HG02798 (cell line): ENCODE measurements at regions not wholly inside any gene's neighbourhood (a gene's known extent, or its start where the extent isn't known, plus 50 kb on each side); places are given as distances from the start of the nearest gene placed in this dataset.
A peak's percentile ranks its signal among the peaks of the same experiment; 100 is the strongest.

Experiments
- ATAC-seq: cut with Tn5 transposase; IDR thresholded peaks from one replicate; pipeline ENCODE4 v1.9.1; 2021; ENCODE audit warnings: mild to moderate bottlenecking; ENCODE audit not compliant: unreplicated experiment, poor library complexity

GRCh38 chr16:85303354-85303883 is 191.1 kb upstream of the CIBAR2 start:
- ATAC-seq = peak; percentile 52

- no peak for ATAC-seq
Observed at GRCh38 chr16:85304337-85304736, 192.1 kb upstream of the CIBAR2 start.

GRCh38 chr16:85306071-85306792 is 194.0 kb upstream of the CIBAR2 start:
- peak; percentile 49 for ATAC-seq

GRCh38 chr16:85306793-85307551 is 194.7 kb upstream of the CIBAR2 start:
- ATAC-seq = no peak

GRCh38 chr16:85307552-85308364 is 195.5 kb upstream of the CIBAR2 start:
- ATAC-seq = no peak

GRCh38 chr16:85308611-85309540 is 196.6 kb upstream of the CIBAR2 start:
- ATAC-seq = no peak

- no peak for ATAC-seq
Observed at GRCh38 chr16:85309656-85310587, 197.7 kb upstream of the CIBAR2 start.

- no peak for ATAC-seq
Observed at GRCh38 chr16:85310868-85311585, 198.8 kb upstream of the CIBAR2 start.

GRCh38 chr16:85311741-85312140 is 199.5 kb upstream of the CIBAR2 start:
- no peak for ATAC-seq

GRCh38 chr16:85312174-85312573 is 199.9 kb upstream of the CIBAR2 start:
- no peak for ATAC-seq

GRCh38 chr16:85312642-85313525 is 200.6 kb upstream of the CIBAR2 start:
- no peak for ATAC-seq

- ATAC-seq = no peak
Observed at GRCh38 chr16:85313526-85314301, 201.4 kb upstream of the CIBAR2 start.

- no peak for ATAC-seq
Observed at GRCh38 chr16:85314512-85314971, 202.3 kb upstream of the CIBAR2 start.

- ATAC-seq = no peak
Observed at GRCh38 chr16:85315866-85316265, 203.6 kb upstream of the CIBAR2 start.

GRCh38 chr16:85316321-85316919 is 204.1 kb upstream of the CIBAR2 start:
- ATAC-seq = no peak

GRCh38 chr16:85316944-85317343 is 204.7 kb upstream of the CIBAR2 start:
- ATAC-seq = no peak
